ENCODE measurements at regions not wholly inside any gene's neighbourhood (a gene's known extent, or its start where the extent isn't known, plus 50 kb on each side); places are given as distances from the start of the nearest gene placed in this dataset.

DNA sequence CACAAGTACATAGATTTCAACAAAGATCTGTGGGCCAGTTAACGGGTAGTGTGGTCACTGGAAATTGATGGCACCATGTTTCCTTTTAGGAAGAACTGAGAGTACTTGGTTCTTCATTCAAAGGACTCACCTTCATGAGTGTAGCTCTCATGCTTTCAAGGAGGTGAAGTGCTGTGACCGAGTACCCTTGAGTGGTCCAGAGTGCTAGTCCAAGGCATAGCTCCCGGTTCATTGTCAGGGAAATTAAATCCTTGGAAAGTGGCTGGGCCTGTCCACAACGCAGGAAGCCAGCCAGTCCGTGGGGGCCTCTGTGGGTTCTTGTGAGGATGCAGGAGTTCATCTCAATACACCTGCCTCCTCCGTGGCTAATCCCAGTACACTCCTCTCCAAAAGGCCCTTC lies 295.1 kb downstream of the GALR1 start:
- TF ChIP-seq, protein P1, sequence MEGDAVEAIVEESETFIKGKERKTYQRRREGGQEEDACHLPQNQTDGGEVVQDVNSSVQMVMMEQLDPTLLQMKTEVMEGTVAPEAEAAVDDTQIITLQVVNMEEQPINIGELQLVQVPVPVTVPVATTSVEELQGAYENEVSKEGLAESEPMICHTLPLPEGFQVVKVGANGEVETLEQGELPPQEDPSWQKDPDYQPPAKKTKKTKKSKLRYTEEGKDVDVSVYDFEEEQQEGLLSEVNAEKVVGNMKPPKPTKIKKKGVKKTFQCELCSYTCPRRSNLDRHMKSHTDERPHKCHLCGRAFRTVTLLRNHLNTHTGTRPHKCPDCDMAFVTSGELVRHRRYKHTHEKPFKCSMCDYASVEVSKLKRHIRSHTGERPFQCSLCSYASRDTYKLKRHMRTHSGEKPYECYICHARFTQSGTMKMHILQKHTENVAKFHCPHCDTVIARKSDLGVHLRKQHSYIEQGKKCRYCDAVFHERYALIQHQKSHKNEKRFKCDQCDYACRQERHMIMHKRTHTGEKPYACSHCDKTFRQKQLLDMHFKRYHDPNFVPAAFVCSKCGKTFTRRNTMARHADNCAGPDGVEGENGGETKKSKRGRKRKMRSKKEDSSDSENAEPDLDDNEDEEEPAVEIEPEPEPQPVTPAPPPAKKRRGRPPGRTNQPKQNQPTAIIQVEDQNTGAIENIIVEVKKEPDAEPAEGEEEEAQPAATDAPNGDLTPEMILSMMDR (IDR thresholded peaks at IDR 0.05) = no peak
- TF ChIP-seq POLR2AphosphoS5 (IDR thresholded peaks at IDR 0.05; ENCODE audit: insufficient read depth in 1 of 2, low read depth in 1 of 2) = no peak

All from vagina (tissue), 2 donors.